GM12872 (cell line): ENCODE measurements at regions not wholly inside any gene's neighbourhood (a gene's known extent, or its start where the extent isn't known, plus 50 kb on each side); places are given as distances from the start of the nearest gene placed in this dataset.

Source experiments
- TF ChIP-seq, protein P1 (sequence below): IDR thresholded peaks from 3 replicates; pipeline ENCODE4 v1.5.1; 2011; ENCODE audit warnings: low read depth, mild to moderate bottlenecking, low read length, moderate library complexity; ENCODE audit not compliant: insufficient read depth

DNA sequence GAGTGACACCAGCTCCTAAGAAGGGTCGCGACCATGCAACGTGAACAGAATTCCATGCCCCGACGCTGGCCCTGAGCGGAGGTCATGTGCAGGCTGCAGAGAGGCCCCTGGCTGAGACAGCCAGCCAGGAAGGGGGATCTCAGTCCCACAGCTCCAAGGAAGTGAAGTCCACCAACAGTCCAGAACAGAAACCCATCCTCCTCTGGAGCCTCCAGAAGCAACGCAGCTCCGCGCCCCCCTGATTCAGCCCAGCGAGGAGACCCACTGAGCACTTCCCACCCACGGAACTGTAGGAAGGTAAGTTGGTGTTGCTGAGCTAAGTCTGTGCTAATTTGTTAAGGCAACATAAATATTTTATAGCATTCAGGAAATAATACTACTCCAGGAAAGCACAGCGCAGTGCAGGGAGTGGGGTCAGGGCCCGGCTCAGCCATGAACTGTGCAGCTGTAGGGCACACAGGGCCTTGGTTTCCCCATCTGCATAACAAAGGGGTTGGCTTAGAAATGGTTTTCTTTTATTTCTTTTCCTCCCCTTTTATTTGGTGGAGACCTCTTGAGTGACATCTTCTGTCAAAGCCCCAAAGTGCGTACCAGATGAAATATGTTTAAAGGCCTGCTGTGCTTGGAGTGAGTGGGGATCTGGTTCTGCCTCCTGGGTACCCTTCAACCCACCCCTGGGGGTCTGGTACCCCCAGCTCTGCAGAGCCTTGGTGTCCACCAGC lies 241.1 kb upstream of the PMEPA1 start:
- TF ChIP-seq, protein P1, sequence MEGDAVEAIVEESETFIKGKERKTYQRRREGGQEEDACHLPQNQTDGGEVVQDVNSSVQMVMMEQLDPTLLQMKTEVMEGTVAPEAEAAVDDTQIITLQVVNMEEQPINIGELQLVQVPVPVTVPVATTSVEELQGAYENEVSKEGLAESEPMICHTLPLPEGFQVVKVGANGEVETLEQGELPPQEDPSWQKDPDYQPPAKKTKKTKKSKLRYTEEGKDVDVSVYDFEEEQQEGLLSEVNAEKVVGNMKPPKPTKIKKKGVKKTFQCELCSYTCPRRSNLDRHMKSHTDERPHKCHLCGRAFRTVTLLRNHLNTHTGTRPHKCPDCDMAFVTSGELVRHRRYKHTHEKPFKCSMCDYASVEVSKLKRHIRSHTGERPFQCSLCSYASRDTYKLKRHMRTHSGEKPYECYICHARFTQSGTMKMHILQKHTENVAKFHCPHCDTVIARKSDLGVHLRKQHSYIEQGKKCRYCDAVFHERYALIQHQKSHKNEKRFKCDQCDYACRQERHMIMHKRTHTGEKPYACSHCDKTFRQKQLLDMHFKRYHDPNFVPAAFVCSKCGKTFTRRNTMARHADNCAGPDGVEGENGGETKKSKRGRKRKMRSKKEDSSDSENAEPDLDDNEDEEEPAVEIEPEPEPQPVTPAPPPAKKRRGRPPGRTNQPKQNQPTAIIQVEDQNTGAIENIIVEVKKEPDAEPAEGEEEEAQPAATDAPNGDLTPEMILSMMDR = no peak

DNA sequence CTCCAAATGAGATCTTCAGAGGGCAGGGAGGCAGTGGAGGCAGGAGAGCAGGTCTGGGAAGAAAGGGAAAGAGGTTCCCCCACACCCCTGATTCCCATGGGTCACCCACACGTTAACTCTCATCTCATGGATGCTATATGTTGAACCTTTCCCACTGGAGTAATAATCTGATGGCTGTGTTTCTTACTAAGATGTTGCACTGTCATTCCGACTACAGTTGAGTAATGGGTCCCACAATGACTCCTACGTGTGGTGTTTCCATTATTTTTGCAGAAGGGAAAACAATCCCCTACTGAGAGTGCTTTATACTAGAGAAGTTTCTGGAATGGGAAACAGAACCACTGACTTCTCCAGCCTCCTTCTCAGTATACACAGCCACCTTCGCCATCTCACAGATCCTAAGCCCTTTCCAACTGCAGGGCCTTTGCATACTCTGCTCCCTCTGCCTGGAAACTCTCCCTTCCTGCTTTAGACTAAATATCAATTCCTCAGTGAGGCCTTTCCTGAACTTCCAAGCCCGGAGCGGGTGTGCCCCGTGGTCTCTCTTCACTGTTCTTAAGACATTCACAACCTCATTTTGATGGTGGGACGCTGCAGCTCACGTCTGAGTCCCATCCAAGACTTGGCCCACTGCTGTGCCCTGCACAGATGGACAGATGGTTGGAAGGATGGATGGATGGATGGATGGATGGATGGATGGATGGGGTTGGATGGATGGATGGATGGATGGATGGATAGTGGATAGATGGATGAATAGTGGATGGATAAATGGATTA lies 238.6 kb upstream of the PMEPA1 start:
- TF ChIP-seq, protein P1 = no peak

DNA sequence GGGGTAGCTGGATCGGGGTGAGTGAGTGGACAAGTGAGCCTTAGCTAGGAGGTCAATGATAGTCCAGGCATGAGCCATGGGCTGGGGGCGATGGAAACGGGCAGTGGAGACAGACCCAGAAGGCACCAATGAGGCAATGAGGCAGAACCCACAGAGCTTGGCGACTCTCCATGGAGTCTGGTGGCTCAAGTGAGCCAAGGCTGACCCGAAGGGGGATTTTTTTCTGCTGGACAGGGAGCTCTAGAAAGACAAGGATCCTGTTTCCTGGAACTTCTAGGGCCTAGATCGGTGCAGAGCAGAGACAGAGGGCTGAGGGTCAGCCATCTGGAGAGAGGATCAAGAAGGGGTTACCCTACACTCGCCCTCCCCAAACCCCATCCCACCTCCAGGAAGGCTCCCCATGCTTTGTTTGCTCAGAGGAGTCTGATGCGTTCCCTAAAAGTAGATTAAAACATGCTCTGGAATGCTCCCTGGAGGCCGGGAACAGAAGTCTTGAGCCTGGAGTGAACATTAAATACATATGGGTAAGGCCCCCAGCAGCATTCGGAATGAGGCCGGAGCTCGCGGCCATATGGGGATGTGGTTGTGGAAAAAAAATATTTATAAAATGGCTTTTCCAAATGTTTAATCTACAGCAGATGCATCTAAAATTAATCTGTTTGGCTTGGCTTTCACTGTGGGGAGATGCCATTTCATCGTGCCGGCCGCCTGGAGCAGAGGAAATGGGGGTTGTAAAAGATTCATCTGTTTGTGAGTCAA lies 237.8 kb upstream of the PMEPA1 start:
- TF ChIP-seq, protein P1 = no peak

DNA sequence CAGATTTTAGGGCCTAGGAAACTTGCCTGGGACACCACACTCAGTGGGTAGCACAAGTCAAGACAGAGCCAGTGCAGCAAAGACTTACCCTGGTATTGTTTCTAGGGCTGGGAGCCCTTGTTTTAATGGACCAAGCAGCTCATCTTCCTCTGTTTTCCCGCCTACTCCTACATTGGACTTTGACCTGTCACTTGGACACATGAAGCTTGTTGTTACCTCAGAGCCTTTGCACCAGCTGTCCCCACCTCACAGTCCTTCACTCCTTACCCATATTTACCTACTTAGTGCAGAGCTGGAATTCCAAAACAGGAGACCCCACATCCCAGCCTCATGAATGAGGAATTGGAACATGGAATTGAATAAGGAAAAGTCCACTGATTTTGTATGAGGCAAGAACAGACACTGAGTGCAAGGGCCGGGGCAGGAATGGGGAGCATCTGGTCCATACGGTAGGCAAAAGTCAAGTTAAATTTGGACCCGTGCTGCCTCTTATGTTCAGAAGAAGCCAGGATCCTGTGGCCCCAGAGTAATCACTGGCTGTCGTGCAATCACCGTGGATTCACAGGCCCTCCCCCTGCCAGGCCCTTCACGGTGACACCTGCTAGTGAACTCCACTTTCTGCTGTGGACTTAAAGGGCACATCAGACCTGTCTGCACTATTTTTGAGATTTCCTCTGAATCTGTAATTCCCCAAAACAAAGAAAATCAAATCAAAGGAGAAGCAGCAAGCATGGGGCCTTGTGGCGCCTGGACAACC lies 236.9 kb upstream of the PMEPA1 start:
- TF ChIP-seq, protein P1 = no peak

DNA sequence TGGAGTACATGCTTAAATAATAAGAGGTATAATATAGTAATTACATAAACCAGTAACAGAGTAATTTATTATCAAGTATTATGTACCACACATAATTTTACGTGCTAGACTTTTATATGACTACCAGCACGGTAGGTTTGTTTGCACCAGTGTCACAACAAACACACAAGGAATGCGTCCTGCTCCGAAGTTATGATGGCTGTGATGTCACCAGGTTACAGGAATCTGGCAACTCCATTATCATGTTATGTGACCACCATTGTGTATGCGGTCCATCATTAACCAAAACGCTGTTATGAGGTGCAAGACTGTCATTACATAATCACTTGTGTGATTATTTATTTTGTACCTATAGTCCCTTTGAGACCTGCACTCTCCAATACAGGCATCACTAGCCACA lies 235.2 kb upstream of the PMEPA1 start:
- TF ChIP-seq, protein P1 = no peak

DNA sequence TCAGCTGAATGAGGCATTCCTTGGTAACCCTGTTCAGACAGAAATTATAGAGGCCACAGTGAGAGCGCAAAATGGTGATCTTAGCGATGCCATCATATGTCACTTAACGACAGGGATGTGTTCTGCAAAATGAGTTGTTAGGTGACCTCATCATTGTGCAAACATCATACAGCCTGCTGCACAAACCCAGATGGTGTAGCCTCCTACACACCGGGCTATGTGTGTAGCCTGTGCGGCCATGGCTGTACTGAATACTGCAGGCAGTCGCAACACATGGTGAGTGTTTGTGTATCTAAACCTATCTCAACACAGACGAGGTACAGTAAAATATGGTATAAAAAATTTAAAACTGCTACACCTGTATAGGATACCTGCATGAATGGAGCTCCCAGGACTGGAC lies 234.1 kb upstream of the PMEPA1 start:
- TF ChIP-seq, protein P1 = no peak
